GM21619 (cell line): ENCODE measurements at regions not wholly inside any gene's neighbourhood (a gene's known extent, or its start where the extent isn't known, plus 50 kb on each side); places are given as distances from the start of the nearest gene placed in this dataset.
"Not testable (repeated sequence)": the region's sequence is repeated elsewhere in the genome, so short reads cannot be mapped to it uniquely, and the experiment has no call there.

Experiments
- ATAC-seq: cut with Tn5 transposase; IDR thresholded peaks from one replicate; pipeline ENCODE4 v1.9.1; 2021; ENCODE audit not compliant: unreplicated experiment

DNA sequence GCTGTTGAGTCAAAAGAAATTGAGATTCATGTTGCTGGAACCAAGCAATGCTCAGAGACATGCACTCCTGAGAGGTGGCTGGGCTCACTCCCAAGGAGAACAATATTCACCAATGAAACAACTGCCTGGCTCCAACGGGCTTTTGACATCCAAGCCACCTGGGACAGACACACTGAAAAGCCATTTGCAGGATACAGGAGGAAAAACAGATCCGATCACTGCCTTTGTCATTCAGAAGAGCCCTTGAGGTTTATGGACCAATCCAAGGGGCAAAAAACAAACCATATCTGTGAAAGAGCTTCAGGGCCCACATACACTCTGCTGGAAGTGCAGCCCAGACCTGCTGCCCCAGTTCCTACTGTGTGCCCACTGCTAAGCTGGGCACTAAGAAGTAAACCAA lies 277.5 kb downstream of the NUAK1 start:
- no peak for ATAC-seq

- no peak for ATAC-seq
Observed at GRCh38 chr12:105862163-105862821, 276.5 kb downstream of the NUAK1 start.

DNA sequence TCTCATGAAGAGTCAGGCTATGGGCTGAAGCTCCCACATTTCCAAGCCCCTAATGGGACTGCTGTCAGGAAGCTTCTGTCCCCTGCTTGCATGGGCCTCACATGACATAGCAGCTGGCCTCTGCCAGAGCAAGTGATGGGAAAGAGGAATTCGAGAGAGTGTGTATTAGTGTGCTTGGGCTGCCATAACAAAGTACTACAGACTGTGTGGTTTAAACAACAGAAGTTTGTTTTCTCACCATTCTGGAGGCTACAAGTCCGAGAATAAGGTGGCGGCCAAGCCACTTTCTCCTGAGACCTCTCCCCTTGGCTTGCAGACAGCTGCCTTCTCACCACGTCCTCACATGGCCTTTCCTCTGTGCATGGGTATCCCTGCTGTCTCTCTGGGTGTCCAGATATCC lies 274.4 kb downstream of the NUAK1 start:
- ATAC-seq = no peak

- no peak for ATAC-seq
Observed at GRCh38 chr12:105864901-105865300, 273.9 kb downstream of the NUAK1 start.

DNA sequence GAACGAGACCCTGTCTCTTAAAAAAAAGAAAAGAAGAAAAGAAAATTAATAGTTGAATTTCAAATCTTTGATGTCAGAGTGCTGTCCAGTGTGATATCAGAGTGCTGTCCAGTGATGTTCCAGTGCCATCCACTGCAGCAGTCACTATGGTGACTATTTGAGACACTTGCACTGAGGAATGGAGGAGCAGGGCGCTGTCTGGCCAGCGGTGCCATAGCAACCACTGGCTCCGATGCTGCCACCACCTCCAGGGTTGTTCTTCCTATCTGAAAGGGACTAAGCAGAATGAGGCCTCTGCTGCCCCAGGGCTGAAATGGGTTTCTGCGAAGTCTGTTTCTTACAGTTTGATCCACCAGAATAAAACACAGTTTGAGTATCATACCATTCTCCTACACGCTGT lies 272.9 kb downstream of the NUAK1 start:
- ATAC-seq = no peak

GRCh38 chr12:105874121-105874520 lies 264.6 kb downstream of the NUAK1 start:
- ATAC-seq = no peak

GRCh38 chr12:105876396-105876927 lies 262.3 kb downstream of the NUAK1 start:
- ATAC-seq = no peak

DNA sequence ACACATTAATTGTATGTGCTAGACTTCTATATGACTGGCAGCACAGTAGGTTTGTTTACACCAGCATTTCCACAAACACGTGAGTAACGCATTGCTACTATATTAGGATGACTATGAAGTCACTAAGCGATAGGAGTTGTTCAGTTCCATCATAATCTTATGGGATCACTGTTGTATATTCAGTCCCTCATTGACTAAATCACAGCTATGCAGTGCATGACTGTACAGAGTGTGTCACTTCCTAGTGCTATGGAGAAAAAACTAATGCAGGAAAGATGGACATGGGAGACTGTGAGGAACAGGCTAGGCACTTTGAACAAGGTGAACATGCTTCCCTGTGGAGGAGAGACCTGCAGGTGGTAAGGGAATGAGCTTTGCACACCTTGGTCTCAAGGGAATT lies 259.8 kb downstream of the NUAK1 start:
- ATAC-seq = no peak

DNA sequence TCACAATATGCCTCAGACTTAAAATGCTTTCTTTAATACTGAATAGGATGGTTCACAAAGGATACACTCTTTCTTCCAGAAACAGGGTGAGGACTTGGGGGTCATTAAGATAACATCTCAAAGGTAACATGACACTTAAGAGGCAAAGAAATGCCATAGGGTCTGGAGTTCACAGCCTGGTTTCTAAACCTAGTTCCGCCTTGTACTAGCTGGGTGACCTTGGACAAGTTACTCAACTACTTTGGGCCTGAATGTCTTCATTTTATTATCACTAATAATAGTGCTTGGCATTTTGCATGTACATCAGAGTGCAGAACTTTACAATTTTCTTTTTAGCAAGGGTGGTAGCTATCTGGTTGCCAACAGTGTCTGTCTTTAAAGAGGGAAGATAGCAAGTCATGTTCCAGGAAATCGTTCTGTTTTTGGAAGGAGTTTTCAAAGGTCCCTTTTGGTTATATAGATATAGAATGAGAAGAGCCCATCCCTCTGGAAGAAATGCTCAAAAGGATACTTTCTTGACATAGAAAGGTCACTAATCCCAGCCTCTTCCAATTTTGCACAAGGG lies 257.8 kb downstream of the NUAK1 start:
- no peak for ATAC-seq

DNA sequence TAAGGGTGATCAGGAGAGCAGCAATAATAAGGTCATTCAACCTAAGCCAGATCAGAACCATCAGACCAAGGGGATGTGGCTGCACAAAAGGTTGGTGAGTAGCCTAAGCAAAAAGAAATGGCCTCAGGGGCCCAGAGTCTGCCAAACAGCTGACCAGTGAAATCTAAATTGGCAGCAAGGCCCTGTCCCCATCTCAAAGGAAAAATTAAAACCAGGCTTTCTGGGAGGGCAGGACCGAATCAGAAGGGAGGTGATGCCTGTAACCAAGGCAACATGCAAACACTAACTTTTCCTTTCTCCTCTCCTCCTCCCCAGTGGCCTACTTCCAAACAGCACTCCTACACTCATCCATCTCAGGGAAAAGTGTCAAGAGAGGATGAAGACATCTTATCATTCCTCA lies 256.4 kb downstream of the NUAK1 start:
- ATAC-seq = no peak

- no peak for ATAC-seq
Observed at GRCh38 chr12:105887131-105887530, 251.6 kb downstream of the NUAK1 start.

DNA sequence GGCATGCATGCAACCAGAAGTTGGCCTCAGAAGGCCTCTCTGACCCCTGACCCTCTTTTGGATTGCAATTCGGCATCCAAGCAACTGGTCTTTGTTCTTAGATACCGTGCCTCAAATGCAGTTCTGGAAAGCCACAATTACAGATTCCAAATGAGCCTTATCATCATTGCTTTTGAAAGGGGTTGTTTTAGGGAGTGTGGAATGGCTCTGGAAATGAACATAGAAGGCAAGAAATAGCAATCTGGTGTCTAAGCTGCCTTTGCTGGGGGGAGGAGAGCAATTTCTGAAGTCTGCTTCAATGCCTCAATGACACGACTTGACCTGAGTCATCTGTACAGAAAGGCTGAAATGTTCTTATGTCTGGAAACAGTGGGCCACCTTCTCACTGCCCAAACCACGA lies 250.1 kb downstream of the NUAK1 start:
- ATAC-seq = no peak

DNA sequence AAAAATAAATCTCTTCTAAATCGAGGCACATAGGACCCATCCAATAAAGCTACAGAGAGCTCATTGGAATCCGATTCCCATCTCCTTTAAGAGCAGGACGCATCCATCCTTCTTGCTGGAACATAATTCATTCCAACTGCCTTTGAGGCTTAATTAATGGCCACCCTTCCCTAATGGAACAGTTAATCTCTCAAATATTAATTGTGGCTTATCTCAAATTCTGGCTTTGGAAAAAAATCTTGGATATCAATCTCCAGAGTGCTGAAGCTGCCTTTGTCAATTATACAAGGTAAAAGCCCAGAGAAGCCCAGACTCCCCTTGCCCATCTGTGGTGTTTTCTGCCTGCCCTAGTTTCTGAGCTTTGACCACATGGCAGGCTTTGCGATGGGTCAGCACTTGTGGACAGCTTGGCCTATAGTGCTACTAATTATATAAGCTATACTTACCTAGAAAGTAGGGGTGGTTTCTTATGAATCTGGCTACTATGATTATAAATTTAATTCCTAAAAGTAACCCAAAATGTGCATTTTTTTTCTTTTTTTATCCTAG lies 246.3 kb downstream of the NUAK1 start:
- no peak for ATAC-seq

DNA sequence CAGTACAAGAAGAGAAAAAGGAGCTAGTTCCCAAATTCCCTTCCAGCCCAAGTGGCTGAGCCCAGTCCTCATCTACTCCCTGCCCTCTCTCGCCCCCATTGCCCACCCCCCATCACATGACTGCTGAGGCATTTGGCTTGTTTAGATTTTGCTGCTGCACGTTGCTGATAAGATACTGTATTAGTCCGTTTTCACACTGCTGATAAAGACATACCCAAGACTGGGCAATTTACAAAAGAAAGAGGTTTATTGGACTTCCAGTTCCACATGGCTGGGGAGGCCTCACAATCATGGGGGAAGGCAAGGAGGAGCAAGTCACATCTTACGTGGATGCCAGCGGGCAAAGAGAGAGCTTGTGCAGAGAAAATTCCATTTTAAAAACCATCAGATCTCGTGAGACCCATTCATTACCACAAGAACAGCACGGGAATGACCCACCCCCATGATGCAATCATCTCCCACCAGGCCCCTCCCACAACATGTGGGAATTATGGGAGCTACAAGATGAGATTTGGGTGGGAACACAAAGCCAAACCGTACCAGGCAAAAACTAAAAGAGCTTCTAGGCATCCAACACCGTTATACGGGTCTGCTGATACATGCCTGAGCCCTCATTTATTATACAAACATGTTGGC lies 243.4 kb downstream of the NUAK1 start:
- not testable (repeated sequence) for ATAC-seq

DNA sequence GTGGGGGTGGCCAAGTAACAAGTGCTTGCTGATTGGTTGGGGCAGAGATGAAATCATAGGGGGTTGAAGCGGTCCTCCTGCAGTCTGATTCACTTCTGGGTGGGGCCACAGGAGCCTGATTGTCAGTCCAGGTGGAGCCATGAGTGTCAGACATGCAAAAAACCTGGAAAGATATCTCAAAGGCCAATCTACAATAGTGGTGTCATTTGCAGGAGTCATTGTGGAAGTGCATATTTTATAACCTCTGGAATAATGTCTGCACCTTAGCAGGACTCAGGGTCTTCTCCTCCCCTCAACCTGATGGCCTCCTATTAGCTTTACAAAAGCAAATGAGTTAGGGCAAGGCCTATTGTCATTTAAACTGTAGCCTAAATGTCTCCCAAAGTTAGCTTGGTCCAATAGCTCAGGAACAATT lies 241.4 kb downstream of the NUAK1 start:
- no peak for ATAC-seq

GRCh38 chr12:105898271-105898670 lies 240.5 kb downstream of the NUAK1 start:
- ATAC-seq = not testable (repeated sequence)

DNA sequence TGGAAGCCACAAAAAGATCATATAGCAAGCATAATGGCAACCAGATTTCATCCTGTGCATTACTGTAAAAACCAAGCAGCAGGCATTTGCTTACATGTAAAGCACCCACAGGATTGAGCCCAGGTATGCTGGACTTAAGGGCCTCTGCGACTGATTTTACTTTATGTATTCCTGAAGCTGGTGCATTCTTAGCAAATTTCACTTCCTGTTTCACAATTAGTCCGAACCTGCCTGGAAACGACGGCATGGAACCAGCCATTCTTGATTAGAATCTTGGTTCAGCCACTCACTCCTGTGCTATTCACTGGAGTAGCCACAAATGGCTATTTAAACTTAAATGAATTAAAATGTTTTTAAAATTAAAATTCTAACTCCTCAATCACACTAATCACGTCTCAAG lies 239.2 kb downstream of the NUAK1 start:
- no peak for ATAC-seq

- ATAC-seq = no peak
Observed at GRCh38 chr12:105906561-105906960, 232.2 kb downstream of the NUAK1 start.

DNA sequence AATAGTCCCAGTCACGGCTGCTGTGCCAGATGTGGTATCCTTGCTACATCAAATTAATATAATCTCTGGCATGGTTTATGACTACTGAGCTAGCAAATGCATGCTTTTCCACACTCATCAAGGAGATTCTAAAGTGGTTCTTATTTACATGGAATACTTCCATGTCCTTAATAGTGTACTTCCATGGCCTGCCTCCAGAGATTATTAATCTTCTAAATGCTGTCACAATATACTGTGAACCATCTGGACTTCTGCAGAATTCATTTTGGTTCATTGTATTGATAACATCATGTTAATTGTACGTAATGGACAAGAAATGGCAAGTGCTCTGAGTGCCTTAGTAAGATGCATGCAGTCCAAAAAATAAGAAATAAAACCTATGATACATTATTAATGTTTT lies 230.8 kb downstream of the NUAK1 start:
- no peak for ATAC-seq

DNA sequence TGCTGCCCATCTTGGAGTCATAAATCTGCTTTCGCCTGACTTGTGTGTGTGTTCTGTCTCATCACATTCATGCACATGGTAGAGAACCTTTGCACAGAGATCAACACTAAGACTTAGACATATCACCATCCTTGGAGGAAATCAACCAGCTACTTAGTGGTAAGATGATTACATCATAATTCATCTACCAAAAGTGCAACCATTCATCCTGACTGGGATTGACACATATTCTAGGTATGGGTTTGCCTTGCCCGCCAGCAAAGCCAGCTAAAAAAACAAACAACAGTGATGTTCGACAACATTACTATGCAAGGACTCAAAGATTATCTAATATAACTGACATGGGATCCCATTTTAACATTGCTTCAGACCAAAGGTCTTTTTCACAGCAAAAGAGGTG lies 228.7 kb downstream of the NUAK1 start:
- ATAC-seq = no peak

- no peak for ATAC-seq
Observed at GRCh38 chr12:105911966-105912365, 226.8 kb downstream of the NUAK1 start.
